CD4-positive, CD25-positive, alpha-beta regulatory T cell (primary cell): ENCODE measurements at regions not wholly inside any gene's neighbourhood (a gene's known extent, or its start where the extent isn't known, plus 50 kb on each side); places are given as distances from the start of the nearest gene placed in this dataset.
A peak's percentile ranks its signal among the peaks of the same experiment; 100 is the strongest.

Source experiments
- ATAC-seq, 2 donors: fragments of 150-1000 bp; cut with Tn5 transposase; one replicate each; pipeline ENCODE4 v1.10.0; 2021; ENCODE audit warnings: low read depth in 2 of 2, moderate number of reproducible peaks in 2 of 2, moderate library complexity in 1 of 2
- DNase-seq, 3 donors: peaks; one replicate each; pipeline versions ENCODE4 v3.0.0 to v3.0.0-alpha.2; 2012 to 2022; ENCODE audit warnings: mixed read lengths in 1 of 3
- H3K27ac ChIP-seq: one replicate; pipeline ENCODE4 v1.7.0; 2013; ENCODE audit warnings: mild to moderate bottlenecking, low read length; ENCODE audit not compliant: insufficient read depth, poor library complexity, severe bottlenecking
- H3K27me3 ChIP-seq: one replicate; pipeline ENCODE4 v1.7.0; 2013; ENCODE audit warnings: low read length; ENCODE audit not compliant: control insufficient read depth, insufficient read depth
- H3K36me3 ChIP-seq: one replicate; pipeline ENCODE4 v1.7.0; 2013; ENCODE audit warnings: mild to moderate bottlenecking, low read length, moderate library complexity; ENCODE audit not compliant: control insufficient read depth, insufficient read depth
- H3K4me1 ChIP-seq: 2 replicates; pipeline ENCODE4 v1.7.0; 2013; ENCODE audit warnings: mild to moderate bottlenecking, low read length; ENCODE audit not compliant: insufficient read depth, control insufficient read depth, poor library complexity, severe bottlenecking
- H3K4me3 ChIP-seq: one replicate; pipeline ENCODE4 v1.7.0; 2013; ENCODE audit warnings: low read depth, mild to moderate bottlenecking, low read length, moderate library complexity
- H3K9me3 ChIP-seq, 2 experiments: 1 replicate in 1 of 2; 2 replicates in 1 of 2; pipeline ENCODE4 v1.7.0; 2013; ENCODE audit warnings: low read length in 2 of 2, mild to moderate bottlenecking in 1 of 2, moderate library complexity in 1 of 2; ENCODE audit not compliant: control insufficient read depth in 2 of 2
- H3K27ac Mint-ChIP-seq, 3 donors: one replicate each; pipeline ENCODE4 v1.8.0; 2020 to 2022; ENCODE audit warnings: mild to moderate bottlenecking in 3 of 3, mixed read lengths in 3 of 3, moderate library complexity in 2 of 3
- H3K27me3 Mint-ChIP-seq: one replicate; pipeline ENCODE4 v1.8.0; 2022; ENCODE audit warnings: mild to moderate bottlenecking, mixed read lengths
- H3K36me3 Mint-ChIP-seq: one replicate; pipeline ENCODE4 v1.8.0; 2020; ENCODE audit warnings: mixed read lengths
- H3K4me1 Mint-ChIP-seq, 4 donors: one replicate each; pipeline ENCODE4 v1.8.0; 2020 to 2022; ENCODE audit warnings: mixed read lengths in 4 of 4, mild to moderate bottlenecking in 1 of 4
- H3K4me3 Mint-ChIP-seq, 4 donors: one replicate each; pipeline ENCODE4 v1.8.0; 2020 to 2022; ENCODE audit warnings: mild to moderate bottlenecking in 4 of 4, mixed read lengths in 4 of 4, moderate library complexity in 3 of 4
- H3K9me3 Mint-ChIP-seq, 7 donors: one replicate each; pipeline ENCODE4 v1.8.0; 2020 to 2022; ENCODE audit warnings: mixed read lengths in 7 of 7, mild to moderate bottlenecking in 3 of 7, moderate library complexity in 2 of 7

DNA sequence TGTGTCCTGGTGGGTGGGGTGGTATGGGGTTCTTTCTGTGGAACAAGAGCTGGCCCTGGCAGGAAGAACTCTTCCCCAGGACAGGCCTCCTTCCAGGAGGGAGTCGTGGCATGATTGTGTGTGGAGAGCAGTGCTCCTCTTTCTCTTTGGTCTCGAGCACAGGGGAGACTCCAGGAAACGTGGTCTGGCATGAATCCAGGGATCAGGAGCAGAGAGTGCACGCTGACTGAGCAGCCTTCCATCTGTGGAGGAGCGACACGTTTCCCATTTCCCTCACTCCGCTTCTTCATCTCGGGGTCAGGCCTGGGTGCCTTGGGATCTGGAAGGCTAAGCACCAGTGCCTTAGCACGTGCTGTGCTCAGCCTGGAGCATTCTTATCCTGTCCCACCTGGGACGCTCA, 132.0 kb upstream of the HDAC4 start:
- no peak overlapping the region for H3K4me3 ChIP-seq
- no peak for ATAC-seq
- H3K27me3 Mint-ChIP-seq = peaks cover 11% of the 10 kb centered on the region
- no peaks in the 10 kb centered on the region for H3K36me3 ChIP-seq
- H3K4me3 Mint-ChIP-seq = no peak overlapping the region
- no peak overlapping the region for H3K27ac ChIP-seq
- peak overlapping the region in 1 of 3 donors; percentile 4 for H3K27ac Mint-ChIP-seq
- no peaks in the 10 kb centered on the region for H3K27me3 ChIP-seq
- peaks cover 0 to 2% (median 0%) of the 10 kb centered on the region in 4 donors for H3K4me1 Mint-ChIP-seq
- H3K9me3 Mint-ChIP-seq = peaks cover 0 to 11% (median 0%) of the 10 kb centered on the region in 7 donors
- H3K36me3 Mint-ChIP-seq = no peaks in the 10 kb centered on the region
- peaks cover 0 to 7% of the 10 kb centered on the region in 2 experiments for H3K9me3 ChIP-seq
- no peak for DNase-seq
- H3K4me1 ChIP-seq = no peaks in the 10 kb centered on the region

DNA sequence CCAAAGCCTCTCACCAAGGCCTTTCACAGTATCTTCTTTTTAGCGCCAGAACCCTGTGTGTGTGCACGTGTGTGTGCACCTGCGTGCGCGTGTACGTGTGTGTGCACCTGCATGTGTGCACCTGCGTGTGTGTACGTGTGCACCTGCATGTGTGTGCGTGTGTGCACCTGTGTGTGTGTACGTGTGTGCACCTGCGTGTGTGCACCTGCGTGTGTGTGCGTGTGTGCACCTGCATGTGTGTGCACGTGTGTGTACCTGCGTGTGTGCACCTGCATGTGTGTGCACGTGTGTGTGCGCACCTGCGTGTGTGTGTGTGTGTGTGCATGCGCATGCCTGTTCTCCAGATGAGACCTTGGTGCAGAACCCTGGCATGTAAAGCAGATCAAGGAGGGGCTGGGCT, 131.4 kb upstream of the HDAC4 start:
- no peaks in the 10 kb centered on the region for H3K36me3 Mint-ChIP-seq
- H3K27ac ChIP-seq = no peak overlapping the region
- no peak overlapping the region for H3K4me3 Mint-ChIP-seq
- H3K9me3 Mint-ChIP-seq = peaks cover 0 to 11% (median 0%) of the 10 kb centered on the region in 7 donors
- H3K9me3 ChIP-seq = peaks cover 0 to 7% of the 10 kb centered on the region in 2 experiments
- H3K27me3 Mint-ChIP-seq = peaks cover 11% of the 10 kb centered on the region
- no peaks in the 10 kb centered on the region for H3K27me3 ChIP-seq
- H3K4me3 ChIP-seq = no peak overlapping the region
- ATAC-seq (no peak), DNase-seq (no peak)
- no peaks in the 10 kb centered on the region for H3K4me1 ChIP-seq
- no peaks in the 10 kb centered on the region for H3K36me3 ChIP-seq
- H3K4me1 Mint-ChIP-seq = peaks cover 0 to 2% (median 0%) of the 10 kb centered on the region in 4 donors
- H3K27ac Mint-ChIP-seq = no peak overlapping the region

DNA sequence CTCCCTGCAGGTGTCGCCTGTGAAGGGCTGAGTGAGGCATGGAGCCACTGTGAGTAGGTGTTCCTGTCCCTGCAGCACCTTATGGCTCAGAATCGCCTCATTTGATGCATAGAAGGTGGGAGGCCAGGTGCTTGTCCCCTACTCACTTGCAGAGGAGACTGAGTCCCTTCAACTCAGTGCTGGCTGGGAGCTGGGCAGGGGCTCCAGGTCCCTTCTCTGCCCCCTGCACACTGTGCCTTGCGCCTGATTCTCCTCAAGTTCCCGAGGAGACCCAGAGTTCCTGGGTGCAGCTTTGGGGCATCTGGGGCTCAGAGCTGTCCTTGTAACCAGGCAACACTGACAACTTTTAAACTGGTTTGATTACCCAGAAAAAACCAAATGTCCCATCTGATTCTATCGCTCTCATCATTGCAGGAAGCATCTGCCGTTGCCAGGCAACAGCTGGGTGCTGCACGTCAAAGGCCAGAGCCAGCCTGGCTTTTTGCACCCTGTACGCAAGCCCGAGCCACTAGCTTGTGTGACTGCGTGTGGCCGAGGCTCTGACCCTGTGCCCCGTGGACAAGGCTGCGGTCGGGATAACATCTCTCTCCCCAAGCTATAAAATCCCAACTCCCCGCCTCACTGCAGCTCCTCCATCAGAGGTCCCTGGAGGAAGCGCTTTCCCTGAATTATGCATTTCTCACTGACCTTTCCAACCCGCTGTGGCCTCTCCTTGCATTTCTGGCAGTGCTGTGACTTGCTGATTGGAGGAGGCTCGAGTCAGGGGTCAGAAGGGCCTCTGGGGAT, 130.8 kb upstream of the HDAC4 start:
- Histone ChIP-seq H3K9me3 (peaks cover 0 to 7% of the 10 kb centered on the region in 2 experiments), H3K4me3 (no peak overlapping the region), H3K4me1 (no peaks in the 10 kb centered on the region), H3K27me3 (no peaks in the 10 kb centered on the region), H3K27ac (no peak overlapping the region), H3K36me3 (no peaks in the 10 kb centered on the region)
- Mint-ChIP-seq H3K27ac (no peak overlapping the region), H3K9me3 (peaks cover 0 to 11% (median 0%) of the 10 kb centered on the region in 7 donors), H3K4me1 (peaks cover 0 to 2% (median 0%) of the 10 kb centered on the region in 4 donors), H3K36me3 (no peaks in the 10 kb centered on the region), H3K27me3 (peaks cover 11% of the 10 kb centered on the region), H3K4me3 (no peak overlapping the region)
- ATAC-seq (no peak), DNase-seq (no peak)

DNA sequence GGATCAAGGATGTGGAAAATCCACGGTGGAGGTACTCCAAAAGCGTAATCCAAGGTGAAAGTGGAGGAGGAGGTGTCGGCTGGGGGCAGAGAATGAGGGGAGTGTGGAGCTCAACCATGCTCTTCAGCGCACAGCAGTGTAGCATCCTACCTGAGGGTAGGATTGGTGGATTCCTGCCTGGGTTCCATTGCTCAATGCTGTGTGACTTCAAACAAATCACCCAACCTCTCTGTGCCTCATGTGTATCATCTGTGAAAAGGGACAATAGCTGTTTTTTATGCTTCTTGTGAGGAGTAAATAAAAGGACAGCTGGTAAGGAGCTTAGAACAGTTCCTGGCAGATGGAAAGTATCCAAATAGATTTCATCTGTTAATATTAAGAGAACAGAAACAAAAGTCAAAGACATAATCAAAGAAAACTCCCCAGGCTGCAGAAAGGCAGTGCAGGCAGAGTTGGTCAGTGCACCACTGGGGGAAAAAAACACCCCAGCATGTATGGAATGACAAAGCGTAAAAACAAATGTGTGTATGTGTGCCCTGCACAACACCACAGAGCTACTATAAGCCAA, 130.0 kb upstream of the HDAC4 start:
- Mint-ChIP-seq H3K36me3 (no peaks in the 10 kb centered on the region), H3K9me3 (peaks cover 0 to 10% (median 2%) of the 10 kb centered on the region in 7 donors), H3K27ac (no peak overlapping the region), H3K4me3 (no peak overlapping the region), H3K4me1 (peaks cover 0 to 2% (median 0%) of the 10 kb centered on the region in 4 donors), H3K27me3 (peaks cover 15% of the 10 kb centered on the region)
- Histone ChIP-seq H3K9me3 (peaks cover 0 to 7% of the 10 kb centered on the region in 2 experiments), H3K36me3 (no peaks in the 10 kb centered on the region), H3K27me3 (no peaks in the 10 kb centered on the region), H3K4me1 (no peaks in the 10 kb centered on the region), H3K4me3 (no peak overlapping the region), H3K27ac (no peak overlapping the region)
- ATAC-seq = no peak
- no peak for DNase-seq

DNA sequence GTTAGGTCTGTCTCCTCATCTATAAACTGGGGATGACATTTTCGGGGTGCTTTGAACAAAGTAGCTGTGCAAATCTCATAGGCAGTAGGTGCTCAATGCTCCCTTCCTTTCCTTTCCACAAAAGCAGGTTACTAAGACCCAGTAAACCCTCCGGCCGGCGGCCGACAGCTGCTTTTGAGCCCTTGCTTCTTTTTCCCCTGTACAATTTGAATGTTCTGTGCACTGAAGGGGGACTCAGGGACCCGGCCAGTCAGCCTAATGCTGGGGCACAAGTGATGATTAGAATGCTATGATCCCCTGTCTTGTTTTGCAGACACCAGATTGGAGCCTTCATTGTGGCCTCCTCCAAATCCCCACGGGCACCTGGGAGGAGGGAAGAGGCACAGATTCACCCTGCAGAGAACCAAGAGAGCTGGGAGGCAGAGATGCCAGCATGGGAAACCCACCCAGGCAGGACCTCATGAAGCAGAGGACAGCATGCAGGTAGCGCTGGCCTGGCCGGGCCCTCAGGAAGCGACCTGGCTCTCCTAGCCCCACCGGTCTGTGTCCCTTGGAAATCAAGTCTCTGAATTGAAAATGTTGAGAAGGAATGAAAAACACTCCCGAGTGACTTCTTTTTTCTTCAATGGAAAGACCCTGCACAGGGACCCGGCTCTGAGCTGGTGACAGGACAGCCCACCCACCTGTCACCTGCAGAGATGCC, 128.6 kb upstream of the HDAC4 start:
- no peak for DNase-seq
- H3K9me3 Mint-ChIP-seq = peaks cover 0 to 3% (median 0%) of the 10 kb centered on the region in 7 donors
- Histone ChIP-seq H3K4me3 (no peak overlapping the region), H3K9me3 (peaks cover 0 to under 1% of the 10 kb centered on the region in 2 experiments), H3K27ac (no peak overlapping the region), H3K4me1 (no peaks in the 10 kb centered on the region), H3K27me3 (no peaks in the 10 kb centered on the region), H3K36me3 (no peaks in the 10 kb centered on the region)
- ATAC-seq = no peak
- no peak overlapping the region for H3K27ac Mint-ChIP-seq
- peaks cover 12% of the 10 kb centered on the region for H3K27me3 Mint-ChIP-seq
- peaks cover 0 to 2% (median 0%) of the 10 kb centered on the region in 4 donors for H3K4me1 Mint-ChIP-seq
- H3K4me3 Mint-ChIP-seq = no peak overlapping the region
- H3K36me3 Mint-ChIP-seq = no peaks in the 10 kb centered on the region

DNA sequence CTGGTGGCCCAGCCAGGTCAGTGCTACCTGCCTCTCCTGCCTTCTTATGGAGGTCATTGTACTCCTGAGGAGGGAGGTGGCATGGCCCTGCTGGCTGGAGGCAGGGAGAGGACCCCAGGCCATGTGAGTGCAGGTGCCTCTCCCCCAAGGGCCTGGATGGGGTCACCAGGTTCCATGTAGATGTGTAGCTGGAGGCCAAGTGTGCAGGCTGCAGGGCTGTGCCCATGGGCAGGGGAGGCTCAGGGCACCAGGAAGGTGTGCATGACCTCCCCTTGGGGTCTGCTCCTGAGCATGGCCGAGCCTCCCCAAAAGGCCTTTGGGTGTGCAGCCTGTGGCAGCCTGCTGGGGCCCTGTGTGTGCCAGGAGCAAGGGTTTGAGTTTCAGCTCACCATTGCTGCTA, 128.1 kb upstream of the HDAC4 start:
- no peak overlapping the region for H3K27ac ChIP-seq
- no peaks in the 10 kb centered on the region for H3K36me3 ChIP-seq
- H3K4me3 ChIP-seq = no peak overlapping the region
- Mint-ChIP-seq H3K4me1 (peaks cover 0 to 2% (median 0%) of the 10 kb centered on the region in 4 donors), H3K27me3 (peaks cover 12% of the 10 kb centered on the region), H3K27ac (no peak overlapping the region), H3K36me3 (no peaks in the 10 kb centered on the region), H3K4me3 (no peak overlapping the region), H3K9me3 (peaks cover 0 to 3% (median 0%) of the 10 kb centered on the region in 7 donors)
- H3K4me1 ChIP-seq = no peaks in the 10 kb centered on the region
- no peaks in the 10 kb centered on the region for H3K9me3 ChIP-seq
- no peak for ATAC-seq
- no peaks in the 10 kb centered on the region for H3K27me3 ChIP-seq
- no peak for DNase-seq

DNA sequence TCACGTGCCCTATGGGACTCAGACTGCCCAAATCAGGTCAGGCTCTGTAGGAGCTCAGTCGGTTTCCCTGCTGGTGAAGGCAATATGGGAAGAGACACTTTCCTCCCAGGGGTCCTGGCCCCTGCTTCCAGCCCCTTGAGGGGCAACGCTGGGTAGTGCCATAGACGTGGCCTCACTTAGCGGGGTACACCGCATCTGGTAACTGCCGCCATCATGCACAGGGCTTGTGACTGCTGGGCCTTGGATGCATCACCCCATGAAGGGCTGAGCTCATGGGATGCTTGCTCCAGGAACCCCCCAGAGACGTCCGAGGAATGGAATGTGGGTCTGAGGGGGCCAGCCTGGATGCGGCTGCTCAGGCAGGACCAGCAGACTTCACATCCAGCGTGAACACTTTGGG, 127.3 kb upstream of the HDAC4 start:
- H3K27me3 ChIP-seq = no peaks in the 10 kb centered on the region
- peaks cover 0 to under 1% (median 0%) of the 10 kb centered on the region in 4 donors for H3K4me1 Mint-ChIP-seq
- no peak overlapping the region for H3K4me3 Mint-ChIP-seq
- H3K36me3 ChIP-seq = no peaks in the 10 kb centered on the region
- DNase-seq (no peak), ATAC-seq (no peak)
- no peak overlapping the region for H3K27ac ChIP-seq
- H3K27me3 Mint-ChIP-seq = peaks cover 12% of the 10 kb centered on the region
- no peaks in the 10 kb centered on the region for H3K4me1 ChIP-seq
- no peak overlapping the region for H3K4me3 ChIP-seq
- no peaks in the 10 kb centered on the region for H3K36me3 Mint-ChIP-seq
- no peaks in the 10 kb centered on the region for H3K9me3 ChIP-seq
- H3K27ac Mint-ChIP-seq = no peak overlapping the region
- peaks cover 0 to 3% (median 0%) of the 10 kb centered on the region in 7 donors for H3K9me3 Mint-ChIP-seq
